GM18909 (cell line): ENCODE measurements at regions not wholly inside any gene's neighbourhood (a gene's known extent, or its start where the extent isn't known, plus 50 kb on each side); places are given as distances from the start of the nearest gene placed in this dataset.

Experiments used
- ATAC-seq: cut with Tn5 transposase; IDR thresholded peaks from one replicate; pipeline ENCODE4 v1.9.1; 2021; ENCODE audit warnings: mild to moderate bottlenecking; ENCODE audit not compliant: unreplicated experiment, poor library complexity

GRCh38 chr15:39092761-39093160 is 488.1 kb upstream of the THBS1 start:
- no peak for ATAC-seq

GRCh38 chr15:39094116-39094515 is 486.8 kb upstream of the THBS1 start:
- no peak for ATAC-seq

GRCh38 chr15:39095218-39095879 is 485.5 kb upstream of the THBS1 start:
- ATAC-seq = no peak

GRCh38 chr15:39096608-39097205 is 484.2 kb upstream of the THBS1 start:
- no peak for ATAC-seq

- no peak for ATAC-seq
Observed at GRCh38 chr15:39099524-39099923, 481.4 kb upstream of the THBS1 start.

GRCh38 chr15:39100106-39100660 is 480.7 kb upstream of the THBS1 start:
- ATAC-seq = no peak

- ATAC-seq = no peak
Observed at GRCh38 chr15:39102431-39102830, 478.4 kb upstream of the THBS1 start.

- ATAC-seq = no peak
Observed at GRCh38 chr15:39106950-39107349, 473.9 kb upstream of the THBS1 start.

GRCh38 chr15:39108021-39108420 is 472.9 kb upstream of the THBS1 start:
- ATAC-seq = no peak

- ATAC-seq = no peak
Observed at GRCh38 chr15:39110336-39110735, 470.5 kb upstream of the THBS1 start.

- no peak for ATAC-seq
Observed at GRCh38 chr15:39110746-39111145, 470.1 kb upstream of the THBS1 start.

- no peak for ATAC-seq
Observed at GRCh38 chr15:39113741-39114140, 467.1 kb upstream of the THBS1 start.

- no peak for ATAC-seq
Observed at GRCh38 chr15:39114690-39115378, 466.0 kb upstream of the THBS1 start.

- no peak for ATAC-seq
Observed at GRCh38 chr15:39115379-39116057, 465.4 kb upstream of the THBS1 start.

GRCh38 chr15:39118510-39118909 is 462.4 kb upstream of the THBS1 start:
- ATAC-seq = no peak

- no peak for ATAC-seq
Observed at GRCh38 chr15:39124155-39124552, 456.7 kb upstream of the THBS1 start.

- ATAC-seq = no peak
Observed at GRCh38 chr15:39124553-39125171, 456.2 kb upstream of the THBS1 start.

GRCh38 chr15:39125226-39125625 is 455.7 kb upstream of the THBS1 start:
- ATAC-seq = no peak

GRCh38 chr15:39125904-39126303 is 455.0 kb upstream of the THBS1 start:
- no peak for ATAC-seq

GRCh38 chr15:39127151-39127790 is 453.6 kb upstream of the THBS1 start:
- no peak for ATAC-seq
